NT2/D1 (cell line): ENCODE measurements at regions not wholly inside any gene's neighbourhood (a gene's known extent, or its start where the extent isn't known, plus 50 kb on each side); places are given as distances from the start of the nearest gene placed in this dataset.

Experiments
- SUZ12 ChIP-seq: IDR thresholded peaks from 2 replicates; pipeline ENCODE4 v1.6.1; 2011; ENCODE audit not compliant: insufficient read length, insufficient read depth; ENCODE audit errors: extremely low read depth
- YY1 ChIP-seq: IDR thresholded peaks from 2 replicates; pipeline ENCODE4 v1.6.1; 2011; ENCODE audit not compliant: insufficient read length, insufficient read depth
- ZNF274 ChIP-seq: IDR thresholded peaks from 2 replicates; pipeline ENCODE4 v1.6.1; 2011; ENCODE audit warnings: mild to moderate bottlenecking, low read depth, low read length

- no peak for TF ChIP-seq SUZ12
- no peak for TF ChIP-seq ZNF274
- no peak for TF ChIP-seq YY1
Observed at GRCh38 chr14:37858733-37859132, 263.3 kb downstream of the TTC6 start.
